Gastrocnemius medialis (tissue), 4 donors: ENCODE measurements at regions not wholly inside any gene's neighbourhood (a gene's known extent, or its start where the extent isn't known, plus 50 kb on each side); places are given as distances from the start of the nearest gene placed in this dataset.

ENCODE experiments used
- ATAC-seq, 2 donors: fragments of 150-250 bp; one replicate each; pipeline ENCODE4 v1.9.1; 2016
- DNase-seq, 2 donors: peaks; one replicate each; pipeline ENCODE4 v3.0.0-alpha.2; 2019
- H3K27ac ChIP-seq, 4 donors: fragments of 200-600 bp; sonication (generic); 1 replicate in 1 of 4; 2 replicates in 3 of 4; pipeline ENCODE4 v1.5.1; 2016 to 2018; ENCODE audit warnings: mild to moderate bottlenecking in 2 of 4, moderate library complexity in 1 of 4
- H3K27me3 ChIP-seq, 3 donors: fragments of 200-600 bp; sonication (generic) in 2 of 3; 1 replicate in 1 of 3; 2 replicates in 2 of 3; pipeline versions ENCODE4 v1.5.1 to v1.6.0; 2016 to 2019; ENCODE audit warnings: mild to moderate bottlenecking in 1 of 3, moderate library complexity in 1 of 3
- H3K36me3 ChIP-seq, 2 donors: fragments of 200-600 bp; sonication (generic) in 1 of 2; one replicate each; pipeline ENCODE4 v1.5.1; 2017 to 2018
- H3K4me1 ChIP-seq, 2 donors: fragments of 200-600 bp; sonication (generic) in 1 of 2; one replicate each; pipeline ENCODE4 v1.5.1; 2016 to 2017; ENCODE audit warnings: mild to moderate bottlenecking in 2 of 2
- H3K4me3 ChIP-seq, 4 donors: fragments of 200-600 bp; sonication (generic) in 3 of 4; 1 replicate in 1 of 4; 2 replicates in 3 of 4; pipeline ENCODE4 v1.5.1; 2016 to 2019; ENCODE audit warnings: mild to moderate bottlenecking in 2 of 4
- H3K9me3 ChIP-seq, 3 donors: fragments of 200-600 bp; sonication (generic) in 2 of 3; 1 replicate in 1 of 3; 2 replicates in 2 of 3; pipeline ENCODE4 v1.5.1; 2016 to 2019
- POLR2A ChIP-seq, 2 donors: fragments of 450-650 bp; IDR thresholded peaks; one replicate each; pipeline ENCODE4 v1.6.1; 2017; ENCODE audit warnings: antibody characterized with exemption in 2 of 2, mild to moderate bottlenecking in 2 of 2, moderate library complexity in 2 of 2
- in situ Hi-C, 4 donors: fragments of 200-750 bp; cut with MboI; loops; one replicate each; pipeline versions ENCODE4 v1.15.0 to v1.8.0; 2017; ENCODE audit warnings: low sequenced_read_pairs in 4 of 4
- intact Hi-C: fragments of 100-400 bp; cut with DNase I; formaldehyde crosslinking; loops from one replicate; pipeline ENCODE4 v1.15.1; 2023; ENCODE audit warnings: low total_unique reads
- TF ChIP-seq, protein P1 (sequence below), 5 experiments: fragments of 450-650 bp in 3 of 5; fragments of 200-600 bp in 2 of 5; sonication (generic) in 2 of 5; IDR thresholded peaks in 4 of 5; conservative IDR thresholded peaks in 1 of 5; 1 replicate in 4 of 5; 2 replicates in 1 of 5; pipeline ENCODE4 v1.5.1; 2016 to 2019; ENCODE audit warnings: antibody characterized with exemption in 5 of 5, mild to moderate bottlenecking in 3 of 5, moderate library complexity in 3 of 5

DNA sequence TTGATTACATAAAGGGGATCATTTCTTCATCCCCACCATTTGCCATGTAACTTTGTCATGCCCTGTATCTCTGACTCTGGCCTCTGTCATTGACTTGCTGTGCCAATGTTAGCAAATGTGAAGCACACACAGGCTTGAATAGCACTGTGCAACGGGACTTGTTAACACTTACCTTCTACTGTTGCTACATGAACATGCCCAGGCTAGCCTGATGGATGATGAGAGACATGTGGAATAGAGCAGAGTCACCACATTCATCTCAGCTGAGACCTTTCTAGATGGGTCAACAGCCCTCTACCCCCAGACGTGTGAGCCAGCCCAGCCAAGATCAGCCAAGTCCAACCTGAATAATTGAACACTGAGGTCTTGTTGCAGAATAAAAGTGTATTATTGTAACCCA is 162.1 kb upstream of the SALL1 start:
- H3K27me3 ChIP-seq, result no peaks in the 10 kb centered on the region
- no peak overlapping the region for H3K27ac ChIP-seq
- in situ Hi-C loops (no loop called here), intact Hi-C loops (no loop called here)
- H3K4me3 ChIP-seq, result no peak overlapping the region
- no peaks in the 10 kb centered on the region for H3K9me3 ChIP-seq
- no peak for TF ChIP-seq POLR2A (IDR thresholded peaks at IDR 0.05)
- TF ChIP-seq, protein P1, sequence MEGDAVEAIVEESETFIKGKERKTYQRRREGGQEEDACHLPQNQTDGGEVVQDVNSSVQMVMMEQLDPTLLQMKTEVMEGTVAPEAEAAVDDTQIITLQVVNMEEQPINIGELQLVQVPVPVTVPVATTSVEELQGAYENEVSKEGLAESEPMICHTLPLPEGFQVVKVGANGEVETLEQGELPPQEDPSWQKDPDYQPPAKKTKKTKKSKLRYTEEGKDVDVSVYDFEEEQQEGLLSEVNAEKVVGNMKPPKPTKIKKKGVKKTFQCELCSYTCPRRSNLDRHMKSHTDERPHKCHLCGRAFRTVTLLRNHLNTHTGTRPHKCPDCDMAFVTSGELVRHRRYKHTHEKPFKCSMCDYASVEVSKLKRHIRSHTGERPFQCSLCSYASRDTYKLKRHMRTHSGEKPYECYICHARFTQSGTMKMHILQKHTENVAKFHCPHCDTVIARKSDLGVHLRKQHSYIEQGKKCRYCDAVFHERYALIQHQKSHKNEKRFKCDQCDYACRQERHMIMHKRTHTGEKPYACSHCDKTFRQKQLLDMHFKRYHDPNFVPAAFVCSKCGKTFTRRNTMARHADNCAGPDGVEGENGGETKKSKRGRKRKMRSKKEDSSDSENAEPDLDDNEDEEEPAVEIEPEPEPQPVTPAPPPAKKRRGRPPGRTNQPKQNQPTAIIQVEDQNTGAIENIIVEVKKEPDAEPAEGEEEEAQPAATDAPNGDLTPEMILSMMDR (IDR thresholded peaks at IDR 0.05 in 4 of 5, conservative IDR thresholded peaks at IDR 0.05 in 1 of 5), result no peak
- H3K36me3 ChIP-seq, result no peaks in the 10 kb centered on the region
- DNase-seq (no peak), ATAC-seq (no peak)
- H3K4me1 ChIP-seq, result no peaks in the 10 kb centered on the region

DNA sequence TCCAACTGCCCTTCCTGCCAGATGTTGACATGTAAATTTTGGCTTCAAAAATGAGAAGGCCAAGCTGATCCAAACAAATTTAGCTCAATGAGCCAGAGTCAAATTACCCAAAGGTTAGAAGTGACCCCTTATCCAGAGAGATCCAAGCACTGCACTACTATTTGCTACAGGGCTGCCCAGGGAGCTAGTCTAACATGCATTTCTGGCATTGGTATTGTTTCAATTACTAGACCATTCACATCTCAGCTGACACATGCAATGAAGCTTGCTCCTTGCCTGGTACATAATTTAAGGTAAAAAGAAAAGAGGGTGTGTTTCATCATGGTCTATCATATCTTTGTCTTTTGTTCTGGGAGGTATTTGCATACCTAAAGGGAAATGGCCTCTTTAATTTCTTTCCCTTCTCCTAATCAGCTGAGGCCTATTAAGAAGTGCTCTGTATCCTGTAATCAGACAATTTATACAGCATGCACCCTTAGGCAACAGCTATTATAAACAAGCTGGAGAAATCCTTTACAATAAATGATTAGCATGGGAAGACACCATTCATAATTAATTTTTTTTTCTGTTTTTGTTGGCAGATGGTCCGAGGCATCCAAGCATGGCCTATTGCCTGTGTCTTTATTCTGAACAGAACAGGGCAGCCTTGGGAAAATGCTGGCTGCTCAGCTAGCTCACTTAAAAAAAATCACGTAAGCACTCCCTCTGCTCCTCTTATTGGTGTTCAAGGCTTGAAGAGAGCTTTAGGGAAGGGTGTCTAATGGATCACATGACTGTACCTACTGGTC is 161.5 kb upstream of the SALL1 start:
- in situ Hi-C loops (no loop called here), intact Hi-C loops (no loop called here)
- H3K27ac ChIP-seq, result no peak overlapping the region
- no peaks in the 10 kb centered on the region for H3K27me3 ChIP-seq
- ATAC-seq (no peak), DNase-seq (no peak)
- no peaks in the 10 kb centered on the region for H3K4me1 ChIP-seq
- TF ChIP-seq POLR2A (IDR thresholded peaks at IDR 0.05), result no peak
- TF ChIP-seq, protein P1 (IDR thresholded peaks at IDR 0.05 in 4 of 5, conservative IDR thresholded peaks at IDR 0.05 in 1 of 5), result no peak
- H3K36me3 ChIP-seq, result no peaks in the 10 kb centered on the region
- no peak overlapping the region for H3K4me3 ChIP-seq
- no peaks in the 10 kb centered on the region for H3K9me3 ChIP-seq

DNA sequence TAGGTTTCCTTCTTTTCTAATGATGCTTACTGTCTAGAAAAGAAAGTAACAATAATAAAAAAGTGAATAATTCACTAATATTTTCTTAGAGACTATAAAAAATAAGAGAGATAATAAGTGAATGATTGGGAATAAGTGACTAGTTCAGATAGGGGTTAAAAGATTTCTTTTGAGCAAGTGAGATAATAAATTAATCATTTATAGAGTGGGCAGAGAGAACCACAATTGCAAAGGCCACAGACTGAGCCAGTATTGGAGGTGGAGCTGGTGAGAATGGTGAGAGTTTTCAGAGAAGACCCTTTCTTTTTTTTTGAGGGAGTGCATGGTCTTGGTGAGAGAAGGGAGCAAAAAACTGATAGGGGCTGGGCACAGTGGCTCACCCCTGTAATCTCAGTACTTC is 159.1 kb upstream of the SALL1 start:
- intact Hi-C loops (no loop called here), in situ Hi-C loops (no loop called here)
- H3K27ac ChIP-seq, result no peak overlapping the region
- H3K36me3 ChIP-seq, result no peaks in the 10 kb centered on the region
- ATAC-seq, result no peak
- TF ChIP-seq, protein P1 (IDR thresholded peaks at IDR 0.05 in 4 of 5, conservative IDR thresholded peaks at IDR 0.05 in 1 of 5), result no peak
- TF ChIP-seq POLR2A (IDR thresholded peaks at IDR 0.05), result no peak
- H3K9me3 ChIP-seq, result no peaks in the 10 kb centered on the region
- no peaks in the 10 kb centered on the region for H3K27me3 ChIP-seq
- no peak for DNase-seq
- H3K4me1 ChIP-seq, result no peaks in the 10 kb centered on the region
- no peak overlapping the region for H3K4me3 ChIP-seq

DNA sequence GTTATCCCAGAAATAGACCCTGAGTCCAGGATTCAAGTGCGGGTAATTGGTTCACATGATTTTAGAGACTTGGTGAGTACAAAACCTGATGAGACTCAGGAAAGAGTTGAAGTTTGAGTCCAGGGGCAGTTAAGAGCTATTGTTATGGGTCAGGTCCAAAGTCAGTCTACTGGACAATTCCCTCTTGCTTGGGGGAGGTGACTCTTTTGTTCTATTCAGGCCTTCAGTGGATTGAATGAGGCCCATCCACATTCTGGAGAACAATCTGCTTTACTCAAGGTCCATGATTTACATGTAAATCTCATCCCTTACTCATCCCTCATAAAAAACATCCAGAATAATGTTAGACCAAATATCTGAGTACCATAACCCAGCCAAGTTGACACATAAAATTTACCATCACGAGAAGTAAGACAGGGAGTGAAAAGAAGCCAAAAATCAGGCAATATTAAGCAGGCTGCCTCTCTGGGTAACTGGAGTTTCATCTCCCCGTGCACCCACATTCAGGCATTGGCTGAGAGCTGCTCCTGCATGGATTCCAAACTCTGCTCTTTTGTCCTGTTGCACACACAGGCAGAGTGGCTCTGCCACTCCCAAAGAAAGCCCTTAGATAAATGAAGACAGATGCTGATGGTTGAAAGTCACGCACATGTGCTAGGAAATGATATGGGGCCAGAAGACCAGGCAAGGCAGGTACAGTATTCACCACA is 156.0 kb upstream of the SALL1 start:
- H3K36me3 ChIP-seq, result no peaks in the 10 kb centered on the region
- no peaks in the 10 kb centered on the region for H3K4me1 ChIP-seq
- no peaks in the 10 kb centered on the region for H3K27me3 ChIP-seq
- TF ChIP-seq, protein P1 (IDR thresholded peaks at IDR 0.05 in 4 of 5, conservative IDR thresholded peaks at IDR 0.05 in 1 of 5), result no peak
- TF ChIP-seq POLR2A (IDR thresholded peaks at IDR 0.05), result no peak
- in situ Hi-C loops (no loop called here), intact Hi-C loops (no loop called here)
- H3K9me3 ChIP-seq, result no peaks in the 10 kb centered on the region
- no peak overlapping the region for H3K4me3 ChIP-seq
- ATAC-seq (no peak), DNase-seq (no peak)
- no peak overlapping the region for H3K27ac ChIP-seq
